IMR-90 (cell line): ENCODE measurements at regions not wholly inside any gene's neighbourhood (a gene's known extent, or its start where the extent isn't known, plus 50 kb on each side); places are given as distances from the start of the nearest gene placed in this dataset.

Source experiments
- ATAC-seq: fragments of 200-7000 bp; cut with Tn5 transposase; 2 replicates; pipeline ENCODE4 v1.9.1; 2020; ENCODE audit warnings: low read depth, mild to moderate bottlenecking, moderate library complexity
- BruUV-seq: library from RNA; stranded (reverse); fragments of 400-500 nt; replicated peaks from 2 replicates; lab custom pipeline; 2021; lab: Mats Ljungman, UMichigan
- CTCF ChIA-PET: fragments of 300-600 bp; formaldehyde crosslinking; extraction: SDS; loops from one replicate; lab custom pipeline; 2021; ENCODE audit warnings: antibody characterized with exemption; lab: Yijun Ruan, JAX
- POLR2A ChIA-PET: fragments of 300-600 bp; sonication (Branson Sonifier 250); formaldehyde crosslinking; loops from one replicate; lab custom pipeline; 2022; ENCODE audit warnings: antibody characterized with exemption; ENCODE audit not compliant: unreplicated experiment; lab: Charles Lee
- DNase-seq: peaks from one replicate; pipeline ENCODE4 v3.0.0; 2013
- H2AFZ ChIP-seq: replicated peaks from 2 replicates; pipeline ENCODE3; 2013; ENCODE audit warnings: low read length, mild to moderate bottlenecking; ENCODE audit not compliant: poor library complexity
- H2AK5ac ChIP-seq: 2 replicates; pipeline ENCODE4 v1.6.1; 2013; ENCODE audit warnings: low read depth, low read length, inconsistent platforms
- H2AK9ac ChIP-seq: replicated peaks from 2 replicates; pipeline ENCODE3; 2013; ENCODE audit warnings: mild to moderate bottlenecking, low read depth, low read length, moderate library complexity; ENCODE audit not compliant: poor library complexity
- H2BK120ac ChIP-seq: 2 replicates; pipeline ENCODE4 v1.6.1; 2013; ENCODE audit warnings: low read depth, low read length, inconsistent platforms
- H2BK15ac ChIP-seq: 3 replicates; pipeline ENCODE4 v1.6.1; 2013; ENCODE audit warnings: low read depth, low read length, inconsistent platforms
- H2BK20ac ChIP-seq: 2 replicates; pipeline ENCODE4 v1.6.1; 2013; ENCODE audit warnings: low read depth, mild to moderate bottlenecking, inconsistent platforms, low read length, moderate library complexity
- H2BK5ac ChIP-seq: 2 replicates; pipeline ENCODE4 v1.6.1; 2013; ENCODE audit warnings: mild to moderate bottlenecking, low read depth, low read length, inconsistent platforms; ENCODE audit not compliant: poor library complexity, severe bottlenecking
- H3K14ac ChIP-seq: replicated peaks from 2 replicates; pipeline ENCODE4 v1.6.1; 2013; ENCODE audit warnings: low read depth, low read length, inconsistent platforms
- H3K18ac ChIP-seq: 2 replicates; pipeline ENCODE4 v1.6.1; 2013; ENCODE audit warnings: low read depth, low read length, control low read depth
- H3K23ac ChIP-seq: 2 replicates; pipeline ENCODE4 v1.6.1; 2013; ENCODE audit warnings: low read depth, low read length, inconsistent platforms
- H3K27ac ChIP-seq: 2 replicates; pipeline ENCODE4 v1.5.1; 2013; ENCODE audit warnings: mild to moderate bottlenecking, control low read depth, low read length; ENCODE audit not compliant: insufficient read depth
- H3K27me3 ChIP-seq: 2 replicates; pipeline ENCODE4 v1.6.1; 2013; ENCODE audit warnings: low read length; ENCODE audit not compliant: control insufficient read depth, insufficient read depth
- H3K36me3 ChIP-seq: 2 replicates; pipeline ENCODE4 v1.6.1; 2013; ENCODE audit warnings: low read length, mixed read lengths; ENCODE audit not compliant: control insufficient read depth, insufficient read depth
- H3K4ac ChIP-seq: 2 replicates; pipeline ENCODE4 v1.6.1; 2013; ENCODE audit warnings: low read depth, low read length, inconsistent platforms
- H3K4me1 ChIP-seq: 2 replicates; pipeline ENCODE4 v1.6.1; 2013; ENCODE audit warnings: low read length, mixed read lengths; ENCODE audit not compliant: control insufficient read depth, insufficient read depth
- H3K4me2 ChIP-seq: 2 replicates; pipeline ENCODE4 v1.6.1; 2013; ENCODE audit warnings: low read depth, mild to moderate bottlenecking, control low read depth, low read length, moderate library complexity
- H3K4me3 ChIP-seq: 2 replicates; pipeline ENCODE4 v1.5.1; 2013; ENCODE audit warnings: low read depth, mild to moderate bottlenecking, control low read depth, low read length, moderate library complexity; ENCODE audit not compliant: insufficient read depth
- H3K56ac ChIP-seq: 2 replicates; pipeline ENCODE4 v1.6.1; 2013; ENCODE audit warnings: low read length, inconsistent platforms; ENCODE audit not compliant: insufficient read depth; ENCODE audit errors: extremely low read depth
- H3K79me1 ChIP-seq, 2 experiments: 2 replicates each; pipeline ENCODE4 v1.6.1; 2013; ENCODE audit warnings: low read length in 2 of 2, inconsistent platforms in 1 of 2, low read depth in 1 of 2
- H3K9ac ChIP-seq: 2 replicates; pipeline ENCODE4 v1.6.1; 2013; ENCODE audit warnings: low read depth, low read length, control low read depth
- H3K9me1 ChIP-seq: 2 replicates; pipeline ENCODE4 v1.6.1; 2013; ENCODE audit warnings: low read length, inconsistent platforms; ENCODE audit not compliant: insufficient read depth
- H3K9me3 ChIP-seq: 2 replicates; pipeline ENCODE4 v1.6.1; 2013; ENCODE audit warnings: low read length; ENCODE audit not compliant: control insufficient read depth, insufficient read depth
- H4K20me1 ChIP-seq: 2 replicates; pipeline ENCODE4 v1.6.1; 2013; ENCODE audit warnings: low read length, inconsistent platforms; ENCODE audit not compliant: insufficient read depth
- H4K5ac ChIP-seq: 2 replicates; pipeline ENCODE4 v1.6.1; 2013; ENCODE audit warnings: mild to moderate bottlenecking, low read depth, low read length, control low read depth
- H4K8ac ChIP-seq, 2 experiments: 2 replicates each; pipeline ENCODE4 v1.6.1; 2013; ENCODE audit warnings: low read depth in 2 of 2, low read length in 2 of 2, control low read depth in 1 of 2, inconsistent platforms in 1 of 2
- H4K91ac ChIP-seq: 2 replicates; pipeline ENCODE4 v1.6.1; 2013; ENCODE audit warnings: low read depth, low read length, inconsistent platforms; ENCODE audit not compliant: insufficient read depth
- BHLHE40 ChIP-seq: fragments of 150-350 bp; IDR thresholded peaks from 2 replicates; pipeline ENCODE4 v1.6.1; 2016; ENCODE audit warnings: mild to moderate bottlenecking, low read depth, low read length
- CEBPB ChIP-seq: IDR thresholded peaks from 2 replicates; pipeline ENCODE4 v1.6.1; 2012; ENCODE audit warnings: low read depth, low read length, improper control_type of control experiment
- CHD1 ChIP-seq: IDR thresholded peaks from 2 replicates; pipeline ENCODE4 v1.6.1; 2012; ENCODE audit warnings: low read depth, low read length, improper control_type of control experiment
- FOS ChIP-seq: fragments of 150-350 bp; IDR thresholded peaks from 2 replicates; pipeline ENCODE4 v1.6.1; 2016; ENCODE audit warnings: low read depth, low read length
- MAFK ChIP-seq: IDR thresholded peaks from 2 replicates; pipeline ENCODE4 v1.6.1; 2012; ENCODE audit warnings: low read depth, low read length, improper control_type of control experiment
- MAZ ChIP-seq: IDR thresholded peaks from 2 replicates; pipeline ENCODE4 v1.6.1; 2012; ENCODE audit warnings: low read depth, mild to moderate bottlenecking, low read length, improper control_type of control experiment, moderate library complexity, borderline replicate concordance
- MXI1 ChIP-seq: IDR thresholded peaks from 2 replicates; pipeline ENCODE4 v1.6.1; 2012; ENCODE audit warnings: low read depth, mild to moderate bottlenecking, low read length, moderate library complexity, borderline replicate concordance
- NFE2L2 ChIP-seq: fragments of 150-350 bp; IDR thresholded peaks from 2 replicates; pipeline ENCODE4 v1.6.1; 2016; ENCODE audit warnings: low read depth, mild to moderate bottlenecking, low read length
- POLR2A ChIP-seq: IDR thresholded peaks from 2 replicates; pipeline ENCODE4 v1.6.1; 2012; ENCODE audit warnings: mild to moderate bottlenecking, low read depth, low read length
- RAD21 ChIP-seq: IDR thresholded peaks from 2 replicates; pipeline ENCODE4 v1.6.1; 2012; ENCODE audit warnings: low read length, improper control_type of control experiment
- RCOR1 ChIP-seq: IDR thresholded peaks from 2 replicates; pipeline ENCODE4 v1.6.1; 2012; ENCODE audit warnings: mild to moderate bottlenecking, low read length, improper control_type of control experiment; ENCODE audit not compliant: insufficient replicate concordance
- RFX5 ChIP-seq: IDR thresholded peaks from 2 replicates; pipeline ENCODE4 v1.8.0; 2012; ENCODE audit warnings: low read depth, mild to moderate bottlenecking, low read length, moderate library complexity
- SMC3 ChIP-seq: fragments of 150-350 bp; IDR thresholded peaks from 2 replicates; pipeline ENCODE4 v1.6.1; 2016; ENCODE audit warnings: low read depth, mild to moderate bottlenecking, antibody characterized with exemption, low read length, moderate library complexity
- WGBS, 2 experiments: methylation state at CpG; one replicate each; pipeline versions ENCODE4 v1.1.5 to v1.1.7; 2013; ENCODE audit warnings: missing lambda C conversion rate in 2 of 2; ENCODE audit not compliant: insufficient read length in 1 of 2; ENCODE audit errors: extremely low coverage in 2 of 2; 5-methylcytosine and 5-hydroxymethylcytosine counted together
- dilution Hi-C: fragments of 300-500 bp; cut with HindIII; formaldehyde crosslinking; loops from one replicate; pipeline ENCODE4 v1.14.3; 2018; ENCODE audit warnings: low sequenced_read_pairs; ENCODE audit not compliant: unreplicated experiment
- in situ Hi-C: fragments of 300-500 bp; cut with MboI; formaldehyde crosslinking; loops from 3 replicates; pipeline ENCODE4 v1.14.3; 2019; ENCODE audit warnings: low sequenced_read_pairs, inconsistent platforms, mixed read lengths
- intact Hi-C: fragments of 100-400 bp; cut with micrococcal nuclease; formaldehyde crosslinking; loops from 2 replicates; pipeline ENCODE4 v1.10.0; 2022
- TF ChIP-seq, protein P1 (sequence below): fragments of 150-350 bp; IDR thresholded peaks from 2 replicates; pipeline ENCODE4 v1.6.1; 2017; ENCODE audit warnings: mild to moderate bottlenecking, antibody characterized with exemption, low read length, low read depth
- TF ChIP-seq, protein P2 (sequence below): fragments of 150-350 bp; IDR thresholded peaks from 2 replicates; pipeline ENCODE4 v1.6.1; 2016; ENCODE audit warnings: low read depth, mild to moderate bottlenecking, low read length, moderate library complexity, borderline replicate concordance
- TF ChIP-seq, protein P3 (sequence below): conservative IDR thresholded peaks from 2 replicates; pipeline ENCODE4 v1.5.1; 2012; ENCODE audit warnings: mild to moderate bottlenecking, low read depth, low read length, improper control_type of control experiment

DNA sequence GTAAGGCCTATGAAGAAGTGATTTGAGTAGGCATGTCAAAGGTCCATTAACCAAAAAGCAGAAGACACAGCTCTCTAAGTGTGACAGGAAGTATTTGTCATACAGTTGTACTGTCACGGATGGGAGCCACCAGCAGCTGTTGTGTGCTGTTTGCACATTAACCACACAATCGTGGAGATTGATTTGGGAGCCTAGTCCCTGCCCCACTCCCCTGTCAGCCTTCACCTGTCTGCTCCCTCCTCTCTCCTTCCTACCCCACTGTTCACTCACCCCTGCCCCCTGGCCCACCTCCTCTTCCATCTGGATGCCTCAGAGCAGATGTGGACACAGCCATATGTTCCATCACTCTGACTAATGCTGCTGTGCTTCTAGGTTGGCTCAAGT, 124.7 kb upstream of the SPACA1 start:
- no peak overlapping the region for H3K4me2 ChIP-seq
- in situ Hi-C loops: no loop called here
- no peaks in the 10 kb centered on the region for H3K9me1 ChIP-seq

More for the DNA sequence above, 124.7 kb upstream of the SPACA1 start:
- no peak overlapping the region for H2BK15ac ChIP-seq
- H3K9ac ChIP-seq: no peak overlapping the region
- no peak for DNase-seq
- H2BK5ac ChIP-seq: no peak overlapping the region
- no peak overlapping the region for H4K8ac ChIP-seq
- no peaks in the 10 kb centered on the region for H4K20me1 ChIP-seq
- H2BK120ac ChIP-seq: no peak overlapping the region
- H3K36me3 ChIP-seq: no peaks in the 10 kb centered on the region
- POLR2A ChIA-PET: no interaction called here
- H3K27me3 ChIP-seq: peaks cover 15% of the 10 kb centered on the region
- H2AK5ac ChIP-seq: no peak overlapping the region
- H3K18ac ChIP-seq: no peak overlapping the region
- H2AFZ ChIP-seq: no peak overlapping the region
- H3K56ac ChIP-seq: no peak overlapping the region
- BruUV-seq: no TSS peak
- no peak for ATAC-seq
- intact Hi-C loops (loop anchor here (10.0 kb wide), 1 partner anchor 228 kb away; no protein-coding TSS in a partner anchor), dilution Hi-C loops (no loop called here)
- no peak overlapping the region for H3K23ac ChIP-seq
- H3K4me3 ChIP-seq: no peak overlapping the region
- no peak overlapping the region for H3K27ac ChIP-seq
- H3K79me1 ChIP-seq: no peaks in the 10 kb centered on the region
- no peak overlapping the region for H3K4ac ChIP-seq
- no peak overlapping the region for H4K5ac ChIP-seq
- TF ChIP-seq RCOR1 (no peak), POLR2A (no peak), BHLHE40 (no peak), RFX5 (no peak), MAZ (no peak), CEBPB (no peak), SMC3 (no peak), RAD21 (no peak), MXI1 (no peak), FOS (no peak), CHD1 (no peak), NFE2L2 (no peak), MAFK (no peak)
- TF ChIP-seq, protein P1, sequence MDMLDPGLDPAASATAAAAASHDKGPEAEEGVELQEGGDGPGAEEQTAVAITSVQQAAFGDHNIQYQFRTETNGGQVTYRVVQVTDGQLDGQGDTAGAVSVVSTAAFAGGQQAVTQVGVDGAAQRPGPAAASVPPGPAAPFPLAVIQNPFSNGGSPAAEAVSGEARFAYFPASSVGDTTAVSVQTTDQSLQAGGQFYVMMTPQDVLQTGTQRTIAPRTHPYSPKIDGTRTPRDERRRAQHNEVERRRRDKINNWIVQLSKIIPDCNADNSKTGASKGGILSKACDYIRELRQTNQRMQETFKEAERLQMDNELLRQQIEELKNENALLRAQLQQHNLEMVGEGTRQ: no peak
- TF ChIP-seq, protein P2, sequence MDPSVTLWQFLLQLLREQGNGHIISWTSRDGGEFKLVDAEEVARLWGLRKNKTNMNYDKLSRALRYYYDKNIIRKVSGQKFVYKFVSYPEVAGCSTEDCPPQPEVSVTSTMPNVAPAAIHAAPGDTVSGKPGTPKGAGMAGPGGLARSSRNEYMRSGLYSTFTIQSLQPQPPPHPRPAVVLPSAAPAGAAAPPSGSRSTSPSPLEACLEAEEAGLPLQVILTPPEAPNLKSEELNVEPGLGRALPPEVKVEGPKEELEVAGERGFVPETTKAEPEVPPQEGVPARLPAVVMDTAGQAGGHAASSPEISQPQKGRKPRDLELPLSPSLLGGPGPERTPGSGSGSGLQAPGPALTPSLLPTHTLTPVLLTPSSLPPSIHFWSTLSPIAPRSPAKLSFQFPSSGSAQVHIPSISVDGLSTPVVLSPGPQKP: no peak
- TF ChIP-seq, protein P3, sequence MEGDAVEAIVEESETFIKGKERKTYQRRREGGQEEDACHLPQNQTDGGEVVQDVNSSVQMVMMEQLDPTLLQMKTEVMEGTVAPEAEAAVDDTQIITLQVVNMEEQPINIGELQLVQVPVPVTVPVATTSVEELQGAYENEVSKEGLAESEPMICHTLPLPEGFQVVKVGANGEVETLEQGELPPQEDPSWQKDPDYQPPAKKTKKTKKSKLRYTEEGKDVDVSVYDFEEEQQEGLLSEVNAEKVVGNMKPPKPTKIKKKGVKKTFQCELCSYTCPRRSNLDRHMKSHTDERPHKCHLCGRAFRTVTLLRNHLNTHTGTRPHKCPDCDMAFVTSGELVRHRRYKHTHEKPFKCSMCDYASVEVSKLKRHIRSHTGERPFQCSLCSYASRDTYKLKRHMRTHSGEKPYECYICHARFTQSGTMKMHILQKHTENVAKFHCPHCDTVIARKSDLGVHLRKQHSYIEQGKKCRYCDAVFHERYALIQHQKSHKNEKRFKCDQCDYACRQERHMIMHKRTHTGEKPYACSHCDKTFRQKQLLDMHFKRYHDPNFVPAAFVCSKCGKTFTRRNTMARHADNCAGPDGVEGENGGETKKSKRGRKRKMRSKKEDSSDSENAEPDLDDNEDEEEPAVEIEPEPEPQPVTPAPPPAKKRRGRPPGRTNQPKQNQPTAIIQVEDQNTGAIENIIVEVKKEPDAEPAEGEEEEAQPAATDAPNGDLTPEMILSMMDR: no peak
- H3K4me1 ChIP-seq: no peaks in the 10 kb centered on the region
- no peak overlapping the region for H4K91ac ChIP-seq
- no peak overlapping the region for H3K14ac ChIP-seq
- CTCF ChIA-PET: interaction anchor here (0.6 kb wide), 1 partner anchor 174 kb away, joined by 5 read pairs; no protein-coding TSS in a partner anchor
- WGBS, 2 experiments: 25% methylated on average over 2 of the region's 2 CpGs; no CpG with 5 or more reads in 1 of the 2 experiments
- H2BK20ac ChIP-seq: no peak overlapping the region
- H2AK9ac ChIP-seq: no peak overlapping the region
- no peaks in the 10 kb centered on the region for H3K9me3 ChIP-seq
